C4-2B (cell line): ENCODE measurements at regions not wholly inside any gene's neighbourhood (a gene's known extent, or its start where the extent isn't known, plus 50 kb on each side); places are given as distances from the start of the nearest gene placed in this dataset.

ENCODE experiments used
- H3K27ac ChIP-seq: fragments of 450-650 bp; 2 replicates; pipeline ENCODE4 v1.5.1; 2017
- CTCF ChIP-seq: fragments of 450-650 bp; conservative IDR thresholded peaks from 2 replicates; pipeline ENCODE4 v1.5.1; 2017; ENCODE audit warnings: mild to moderate bottlenecking
- ZFX ChIP-seq: fragments of 450-650 bp; IDR thresholded peaks from 2 replicates; pipeline ENCODE4 v1.6.1; 2017

GRCh38 chr5:3201941-3202340 is 393.7 kb upstream of the IRX1 start:
- no peak for TF ChIP-seq ZFX
- no peak for TF ChIP-seq CTCF
- no peak overlapping the region for H3K27ac ChIP-seq

- no peak overlapping the region for H3K27ac ChIP-seq
- TF ChIP-seq ZFX (no peak), CTCF (no peak)
These were observed 394.5 kb upstream of the IRX1 start for GRCh38 chr5:3201121-3201520.

GRCh38 chr5:3199962-3200755 is 395.5 kb upstream of the IRX1 start:
- TF ChIP-seq CTCF, result no peak
- no peak for TF ChIP-seq ZFX
- no peak overlapping the region for H3K27ac ChIP-seq

GRCh38 chr5:3198074-3198449 is 397.6 kb upstream of the IRX1 start:
- no peak overlapping the region for H3K27ac ChIP-seq
- TF ChIP-seq ZFX (no peak), CTCF (no peak)

- TF ChIP-seq CTCF (no peak), ZFX (no peak)
- H3K27ac ChIP-seq, result no peak overlapping the region
These were observed 398.1 kb upstream of the IRX1 start for GRCh38 chr5:3197304-3198073.

- H3K27ac ChIP-seq, result no peak overlapping the region
- no peak for TF ChIP-seq ZFX
- TF ChIP-seq CTCF, result no peak
These were observed 399.6 kb upstream of the IRX1 start for GRCh38 chr5:3195994-3196393.

GRCh38 chr5:3194684-3195083 is 400.9 kb upstream of the IRX1 start:
- no peak overlapping the region for H3K27ac ChIP-seq
- TF ChIP-seq ZFX, result no peak
- TF ChIP-seq CTCF, result no peak
